Mesothelial cell of epicardium (in vitro differentiated cells): ENCODE measurements at regions not wholly inside any gene's neighbourhood (a gene's known extent, or its start where the extent isn't known, plus 50 kb on each side); places are given as distances from the start of the nearest gene placed in this dataset.
"Not testable (repeated sequence)": the region's sequence is repeated elsewhere in the genome, so short reads cannot be mapped to it uniquely, and the experiment has no call there.

Experiments used
- DNase-seq, 2 experiments: peaks; one replicate each; pipeline ENCODE4 v3.0.0; 2021; ENCODE audit warnings: low spot score in 2 of 2; ENCODE audit not compliant: unreplicated experiment in 2 of 2
- H3K27ac Mint-ChIP-seq: 2 replicates; pipeline ENCODE4 v1.8.0; 2021; ENCODE audit warnings: mixed read lengths
- H3K27me3 Mint-ChIP-seq: 2 replicates; pipeline ENCODE4 v1.8.0; 2021; ENCODE audit warnings: low read depth, mixed read lengths
- H3K36me3 Mint-ChIP-seq: 2 replicates; pipeline ENCODE4 v1.8.0; 2021; ENCODE audit warnings: mixed read lengths
- H3K4me1 Mint-ChIP-seq: 2 replicates; pipeline ENCODE4 v1.8.0; 2021; ENCODE audit warnings: mixed read lengths
- H3K4me3 Mint-ChIP-seq: 2 replicates; pipeline ENCODE4 v1.8.0; 2021; ENCODE audit warnings: mild to moderate bottlenecking, moderate library complexity, mixed read lengths
- H3K9me3 Mint-ChIP-seq: 2 replicates; pipeline ENCODE4 v1.8.0; 2021; ENCODE audit warnings: mixed read lengths
- CTCF ChIP-seq: fragments of 200-600 bp; sonication (generic); IDR thresholded peaks from one replicate; pipeline ENCODE4 v1.5.0; 2021; ENCODE audit warnings: antibody characterized with exemption; ENCODE audit not compliant: unreplicated experiment

DNA sequence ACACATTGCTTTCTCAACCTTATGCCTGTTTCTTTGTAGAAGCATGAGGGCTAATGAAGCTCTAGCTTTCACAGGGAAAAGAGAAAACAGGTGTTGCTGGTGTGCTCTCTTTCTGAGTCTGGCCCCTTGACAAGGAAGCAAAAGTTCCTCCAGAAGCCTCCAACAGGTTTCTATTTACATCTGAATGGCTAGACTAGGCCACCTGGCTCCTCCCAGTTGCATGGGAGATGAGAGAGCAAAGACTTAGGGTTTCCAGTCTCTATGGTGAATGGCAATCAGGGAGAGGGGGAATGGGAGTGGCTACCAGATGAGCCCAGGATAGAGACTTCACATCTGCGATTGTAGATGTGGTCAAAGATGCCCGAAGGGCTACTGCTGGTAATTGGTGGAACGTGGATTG is 138.1 kb upstream of the PLXNC1 start:
- Mint-ChIP-seq H3K27ac (no peak overlapping the region), H3K36me3 (peaks cover 3% of the 10 kb centered on the region), H3K4me1 (peaks cover 20% of the 10 kb centered on the region), H3K9me3 (peaks cover 14% of the 10 kb centered on the region), H3K27me3 (no peaks in the 10 kb centered on the region), H3K4me3 (no peak overlapping the region)
- no peak for TF ChIP-seq CTCF
- no peak for DNase-seq

GRCh38 chr12:94012071-94012470 is 136.3 kb upstream of the PLXNC1 start:
- Mint-ChIP-seq H3K27ac (peak overlapping the region; percentile 37), H3K9me3 (peaks cover 19% of the 10 kb centered on the region), H3K36me3 (peaks cover 13% of the 10 kb centered on the region), H3K4me1 (peaks cover 20% of the 10 kb centered on the region), H3K4me3 (no peak overlapping the region), H3K27me3 (no peaks in the 10 kb centered on the region)
- no peak for DNase-seq
- no peak for TF ChIP-seq CTCF

GRCh38 chr12:94012590-94012989 is 135.8 kb upstream of the PLXNC1 start:
- TF ChIP-seq CTCF = no peak
- Mint-ChIP-seq H3K9me3 (peaks cover 19% of the 10 kb centered on the region), H3K27me3 (no peaks in the 10 kb centered on the region), H3K27ac (no peak overlapping the region), H3K4me1 (peaks cover 20% of the 10 kb centered on the region), H3K36me3 (peaks cover 13% of the 10 kb centered on the region), H3K4me3 (no peak overlapping the region)
- DNase-seq = no peak

GRCh38 chr12:94017247-94017646 is 131.1 kb upstream of the PLXNC1 start:
- Mint-ChIP-seq H3K9me3 (peaks cover 49% of the 10 kb centered on the region), H3K36me3 (peaks cover 20% of the 10 kb centered on the region)
- H3K27me3 Mint-ChIP-seq, H3K27ac Mint-ChIP-seq, H3K4me1 Mint-ChIP-seq, DNase-seq, H3K4me3 Mint-ChIP-seq: not testable (repeated sequence)

DNA sequence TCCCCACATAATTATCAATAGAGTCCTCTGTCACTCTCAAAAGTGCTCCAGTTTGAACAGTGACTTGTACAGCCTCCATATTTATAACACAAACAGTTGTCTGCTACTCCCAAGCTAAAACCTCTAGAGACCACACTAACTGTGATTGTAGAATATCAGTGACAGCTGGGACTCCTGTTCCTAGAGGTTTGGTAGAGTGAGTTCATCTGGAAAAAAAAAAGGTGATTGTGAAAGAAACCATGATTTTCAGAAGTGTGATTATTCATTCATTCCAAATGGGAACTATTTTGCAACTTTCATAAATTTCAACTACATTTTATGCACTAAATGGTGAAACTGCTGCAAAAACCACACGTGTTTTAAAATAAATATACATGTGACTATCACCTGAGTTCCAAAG is 128.0 kb upstream of the PLXNC1 start:
- Mint-ChIP-seq H3K9me3 (peaks cover 61% of the 10 kb centered on the region), H3K27me3 (no peaks in the 10 kb centered on the region), H3K36me3 (peaks cover 26% of the 10 kb centered on the region), H3K27ac (no peak overlapping the region), H3K4me3 (no peak overlapping the region), H3K4me1 (no peaks in the 10 kb centered on the region)
- no peak for DNase-seq
- no peak for TF ChIP-seq CTCF

DNA sequence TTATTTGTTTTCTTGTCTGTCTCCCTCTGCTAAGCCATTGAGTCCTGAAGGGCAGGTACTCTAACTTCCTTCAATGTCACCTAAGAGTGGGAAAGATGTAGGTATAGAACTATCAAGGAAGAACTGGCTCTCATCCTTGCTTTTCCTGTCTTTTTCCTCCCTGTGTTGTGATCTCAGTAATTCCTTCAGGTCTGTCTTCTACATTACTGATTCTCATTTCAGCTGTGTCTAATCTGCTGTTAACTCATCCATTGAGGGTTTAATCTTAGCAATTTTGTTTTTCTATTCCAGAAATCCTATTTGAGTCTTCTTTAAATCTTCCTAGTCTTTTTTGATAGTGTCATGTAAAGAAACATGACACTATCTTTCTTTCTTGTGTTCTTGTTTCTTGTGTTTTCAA is 124.5 kb upstream of the PLXNC1 start:
- Mint-ChIP-seq H3K27me3 (no peaks in the 10 kb centered on the region), H3K9me3 (peaks cover 45% of the 10 kb centered on the region), H3K36me3 (peaks cover 12% of the 10 kb centered on the region), H3K4me1 (no peaks in the 10 kb centered on the region), H3K27ac (no peak overlapping the region), H3K4me3 (no peak overlapping the region)
- no peak for TF ChIP-seq CTCF
- DNase-seq = no peak
